T-helper 17 cell (primary cell): ENCODE measurements at regions not wholly inside any gene's neighbourhood (a gene's known extent, or its start where the extent isn't known, plus 50 kb on each side); places are given as distances from the start of the nearest gene placed in this dataset.

Source experiments
- ATAC-seq: fragments of 150-1000 bp; cut with Tn5 transposase; 2 replicates; pipeline ENCODE4 v1.10.0; 2021; ENCODE audit warnings: mild to moderate bottlenecking, moderate library complexity
- DNase-seq, 3 donors: peaks; one replicate each; pipeline versions ENCODE4 v3.0.0 to v3.0.0-alpha.2; 2020 to 2021
- H3K9me3 ChIP-seq: one replicate; pipeline ENCODE4 v1.7.0; 2013; ENCODE audit warnings: low read length, mild to moderate bottlenecking; ENCODE audit not compliant: control insufficient read depth, poor library complexity, severe bottlenecking
- H3K27ac Mint-ChIP-seq: one replicate; pipeline ENCODE4 v1.8.0; 2022; ENCODE audit warnings: mild to moderate bottlenecking, moderate library complexity, mixed read lengths
- H3K27me3 Mint-ChIP-seq: one replicate; pipeline ENCODE4 v1.8.0; 2022; ENCODE audit warnings: mixed read lengths
- H3K36me3 Mint-ChIP-seq: one replicate; pipeline ENCODE4 v1.8.0; 2022; ENCODE audit warnings: low read depth, mixed read lengths
- H3K4me1 Mint-ChIP-seq: one replicate; pipeline ENCODE4 v1.8.0; 2022; ENCODE audit warnings: mild to moderate bottlenecking, mixed read lengths
- H3K4me3 Mint-ChIP-seq: one replicate; pipeline ENCODE4 v1.8.0; 2022; ENCODE audit warnings: mild to moderate bottlenecking, moderate library complexity, mixed read lengths

- peaks cover 22% of the 10 kb centered on the region for H3K4me1 Mint-ChIP-seq
Measured at GRCh38 chr2:8584174-8585066, 97.4 kb upstream of the ID2 start.

DNA sequence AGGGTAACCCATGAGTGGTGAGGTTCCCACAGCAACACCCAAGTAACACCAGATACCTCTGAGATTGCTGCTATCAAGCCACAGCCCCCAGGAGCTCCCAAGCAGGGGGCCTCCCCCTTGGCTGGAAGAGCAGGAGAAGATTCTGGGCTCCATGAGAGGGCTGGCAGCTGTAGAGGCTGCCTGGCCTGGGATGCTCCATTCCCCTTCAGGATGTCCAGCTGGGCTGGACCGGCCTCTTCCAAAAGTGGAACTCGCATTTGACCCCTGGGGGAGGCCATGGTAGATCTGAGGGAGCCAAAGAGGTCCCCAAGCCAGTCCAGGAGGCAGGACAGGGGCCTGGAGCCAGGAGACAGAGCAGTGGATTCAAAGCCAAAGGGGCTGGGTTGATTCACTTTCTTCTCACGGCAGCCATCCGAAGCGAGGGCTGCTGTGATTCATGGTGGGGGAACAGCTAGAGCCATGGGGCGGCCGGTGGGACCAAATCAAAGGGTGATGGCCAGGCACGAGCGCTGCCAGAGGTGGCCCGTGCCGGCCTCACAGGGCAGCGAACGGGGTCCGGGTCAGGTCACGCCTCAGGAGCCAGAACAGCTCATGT lies 95.3 kb upstream of the ID2 start:
- H3K36me3 Mint-ChIP-seq = peaks cover 2% of the 10 kb centered on the region
- no peaks in the 10 kb centered on the region for H3K9me3 ChIP-seq
- H3K27ac Mint-ChIP-seq = peak overlapping the region; percentile 14
- H3K27me3 Mint-ChIP-seq = peaks cover 24% of the 10 kb centered on the region
- H3K4me3 Mint-ChIP-seq = no peak overlapping the region
- DNase-seq (no peak), ATAC-seq (no peak)
- peaks cover 16% of the 10 kb centered on the region for H3K4me1 Mint-ChIP-seq

More at GRCh38 chr2:8584174-8585066, 97.4 kb upstream of the ID2 start:
- H3K36me3 Mint-ChIP-seq = no peaks in the 10 kb centered on the region
- no peak for ATAC-seq
- no peak for DNase-seq
- H3K27me3 Mint-ChIP-seq = peaks cover 16% of the 10 kb centered on the region
- peak overlapping the region; percentile 67 for H3K4me3 Mint-ChIP-seq
- no peak overlapping the region for H3K27ac Mint-ChIP-seq
- H3K9me3 ChIP-seq = no peaks in the 10 kb centered on the region

DNA sequence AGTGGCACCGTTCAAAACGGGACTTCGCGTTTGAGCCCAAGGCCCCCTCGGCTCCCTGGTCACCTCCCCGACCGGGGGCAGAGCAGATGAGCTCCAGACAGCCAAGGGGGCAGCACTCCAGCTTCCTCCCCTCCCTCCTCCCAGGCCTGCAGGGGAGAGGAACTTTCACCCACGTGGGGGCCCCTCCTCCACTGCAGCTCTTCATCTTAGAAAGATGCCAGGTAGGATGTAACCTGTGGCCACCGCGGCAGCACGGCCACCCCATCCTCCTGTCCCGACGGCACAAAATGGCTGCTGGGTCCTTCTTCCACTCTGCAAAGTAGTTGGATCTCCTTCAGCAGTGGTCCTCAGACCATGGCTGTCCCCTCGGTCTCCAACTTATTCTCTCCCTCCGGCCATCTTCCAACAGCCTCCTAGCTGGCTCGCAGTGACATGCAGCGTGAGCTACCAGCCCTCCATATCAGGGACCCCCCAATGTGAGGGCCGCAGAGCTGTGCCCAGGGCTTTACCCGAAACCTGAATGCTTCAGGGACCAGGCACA lies 94.5 kb upstream of the ID2 start:
- peaks cover 16% of the 10 kb centered on the region for H3K4me1 Mint-ChIP-seq
- peaks cover 26% of the 10 kb centered on the region for H3K27me3 Mint-ChIP-seq
- no peak for ATAC-seq
- H3K9me3 ChIP-seq = no peaks in the 10 kb centered on the region
- DNase-seq = no peak
- peaks cover 2% of the 10 kb centered on the region for H3K36me3 Mint-ChIP-seq
- H3K27ac Mint-ChIP-seq = no peak overlapping the region
- H3K4me3 Mint-ChIP-seq = peak overlapping the region; percentile 56

- H3K4me1 Mint-ChIP-seq = peaks cover 16% of the 10 kb centered on the region
- peaks cover 2% of the 10 kb centered on the region for H3K36me3 Mint-ChIP-seq
- DNase-seq = no peak
- H3K9me3 ChIP-seq = no peaks in the 10 kb centered on the region
- peak overlapping the region; percentile 29 for H3K27ac Mint-ChIP-seq
- peaks cover 29% of the 10 kb centered on the region for H3K27me3 Mint-ChIP-seq
- ATAC-seq = no peak
- H3K4me3 Mint-ChIP-seq = no peak overlapping the region
Measured at GRCh38 chr2:8587920-8588830, 93.7 kb upstream of the ID2 start.

DNA sequence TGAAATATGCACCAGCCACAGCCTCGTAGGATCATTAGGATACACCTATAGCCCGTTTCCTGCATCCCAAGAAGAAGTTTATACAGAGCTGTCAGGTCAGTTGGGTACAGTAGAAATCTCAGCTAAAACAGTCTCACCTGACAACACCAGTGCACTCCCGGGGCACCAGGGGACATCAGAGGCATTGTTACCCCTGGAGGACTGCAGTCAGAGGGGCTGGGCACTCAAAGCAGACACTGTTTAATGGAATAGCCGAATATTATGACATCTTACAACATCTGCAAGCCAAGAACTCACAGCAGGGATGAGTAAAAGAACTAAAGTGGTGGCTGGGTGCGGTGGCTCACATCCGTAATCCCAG lies 93.0 kb upstream of the ID2 start:
- peaks cover 29% of the 10 kb centered on the region for H3K27me3 Mint-ChIP-seq
- H3K4me3 Mint-ChIP-seq = no peak overlapping the region
- H3K9me3 ChIP-seq = no peaks in the 10 kb centered on the region
- ATAC-seq (no peak), DNase-seq (no peak)
- H3K27ac Mint-ChIP-seq = peak overlapping the region; percentile 29
- peaks cover 18% of the 10 kb centered on the region for H3K4me1 Mint-ChIP-seq
- H3K36me3 Mint-ChIP-seq = peaks cover 2% of the 10 kb centered on the region

- H3K9me3 ChIP-seq = no peaks in the 10 kb centered on the region
- Mint-ChIP-seq H3K4me3 (no peak overlapping the region), H3K4me1 (peaks cover 15% of the 10 kb centered on the region), H3K27ac (no peak overlapping the region), H3K36me3 (peaks cover 2% of the 10 kb centered on the region), H3K27me3 (peaks cover 29% of the 10 kb centered on the region)
- ATAC-seq (no peak), DNase-seq (no peak)
Measured at GRCh38 chr2:8589721-8590120, 92.1 kb upstream of the ID2 start.

GRCh38 chr2:8590938-8591337 lies 90.9 kb upstream of the ID2 start:
- H3K4me1 Mint-ChIP-seq = peaks cover 15% of the 10 kb centered on the region
- H3K36me3 Mint-ChIP-seq = peaks cover 2% of the 10 kb centered on the region
- no peaks in the 10 kb centered on the region for H3K9me3 ChIP-seq
- H3K27ac Mint-ChIP-seq = no peak overlapping the region
- no peak overlapping the region for H3K4me3 Mint-ChIP-seq
- H3K27me3 Mint-ChIP-seq = peaks cover 36% of the 10 kb centered on the region
- DNase-seq (no peak), ATAC-seq (no peak)

DNA sequence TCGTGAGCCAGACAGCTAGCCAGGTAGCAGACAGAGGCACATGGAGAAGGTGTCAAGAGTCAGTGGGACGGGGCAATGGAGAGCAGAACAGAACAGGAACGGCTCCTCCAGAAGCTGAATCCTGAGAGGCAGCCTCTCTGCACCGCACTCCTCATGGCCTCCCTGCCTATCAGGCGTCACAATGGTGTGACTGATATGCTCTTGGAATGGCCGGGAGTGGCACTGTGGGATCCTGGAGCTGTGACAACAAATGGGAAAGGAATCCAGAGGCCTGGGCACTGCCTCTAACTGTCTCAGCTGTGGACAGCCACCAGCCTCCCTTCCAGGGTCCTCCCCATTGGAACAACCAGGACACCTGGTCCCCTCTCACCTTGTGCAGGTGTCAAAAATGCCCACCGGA lies 89.1 kb upstream of the ID2 start:
- H3K9me3 ChIP-seq = no peaks in the 10 kb centered on the region
- peaks cover 26% of the 10 kb centered on the region for H3K27me3 Mint-ChIP-seq
- no peak overlapping the region for H3K4me3 Mint-ChIP-seq
- peaks cover 19% of the 10 kb centered on the region for H3K4me1 Mint-ChIP-seq
- H3K36me3 Mint-ChIP-seq = peaks cover 2% of the 10 kb centered on the region
- no peak overlapping the region for H3K27ac Mint-ChIP-seq
- DNase-seq (no peak), ATAC-seq (no peak)

- H3K4me1 Mint-ChIP-seq = peaks cover 19% of the 10 kb centered on the region
- DNase-seq = no peak
- no peaks in the 10 kb centered on the region for H3K9me3 ChIP-seq
- H3K27ac Mint-ChIP-seq = no peak overlapping the region
- H3K27me3 Mint-ChIP-seq = peaks cover 21% of the 10 kb centered on the region
- no peak for ATAC-seq
- peaks cover 2% of the 10 kb centered on the region for H3K36me3 Mint-ChIP-seq
- no peak overlapping the region for H3K4me3 Mint-ChIP-seq
Measured at GRCh38 chr2:8593243-8593642, 88.6 kb upstream of the ID2 start.

DNA sequence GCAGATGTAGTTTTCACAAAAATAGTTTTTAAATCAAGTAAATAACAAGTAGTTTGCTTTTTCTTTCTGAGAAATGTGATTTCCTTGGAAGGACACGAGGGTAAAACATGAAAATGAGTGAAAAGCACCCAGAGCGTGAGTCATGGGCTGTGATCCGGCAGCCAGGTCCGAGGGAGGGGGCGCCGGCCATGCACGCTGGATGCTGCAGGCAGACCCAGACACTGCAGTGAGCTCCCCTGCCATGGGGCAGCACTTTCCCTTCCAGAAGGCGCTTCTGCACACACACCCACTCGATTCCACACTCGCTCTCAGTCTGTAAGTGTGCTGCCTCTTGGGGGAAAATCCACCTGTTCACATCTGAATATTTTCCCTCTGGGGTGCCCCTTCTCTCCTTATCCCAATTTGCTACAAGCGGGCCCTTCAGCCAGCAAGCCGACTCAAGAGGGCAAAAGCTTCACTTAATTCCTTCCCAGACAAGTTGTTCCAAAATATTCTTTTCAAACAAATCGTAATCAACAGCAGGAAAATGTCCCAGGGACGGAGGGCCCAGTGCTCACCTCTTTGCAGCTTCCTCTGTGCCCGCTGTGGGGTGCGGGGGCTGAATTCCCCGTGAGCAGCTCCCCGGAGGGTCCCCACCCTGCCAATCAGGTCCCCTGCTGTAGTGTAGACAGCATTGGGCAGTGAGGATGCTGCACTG lies 87.0 kb upstream of the ID2 start:
- Mint-ChIP-seq H3K4me1 (peaks cover 15% of the 10 kb centered on the region), H3K4me3 (no peak overlapping the region), H3K36me3 (peaks cover 2% of the 10 kb centered on the region), H3K27ac (no peak overlapping the region), H3K27me3 (peaks cover 20% of the 10 kb centered on the region)
- ATAC-seq (no peak), DNase-seq (no peak)
- H3K9me3 ChIP-seq = no peaks in the 10 kb centered on the region

DNA sequence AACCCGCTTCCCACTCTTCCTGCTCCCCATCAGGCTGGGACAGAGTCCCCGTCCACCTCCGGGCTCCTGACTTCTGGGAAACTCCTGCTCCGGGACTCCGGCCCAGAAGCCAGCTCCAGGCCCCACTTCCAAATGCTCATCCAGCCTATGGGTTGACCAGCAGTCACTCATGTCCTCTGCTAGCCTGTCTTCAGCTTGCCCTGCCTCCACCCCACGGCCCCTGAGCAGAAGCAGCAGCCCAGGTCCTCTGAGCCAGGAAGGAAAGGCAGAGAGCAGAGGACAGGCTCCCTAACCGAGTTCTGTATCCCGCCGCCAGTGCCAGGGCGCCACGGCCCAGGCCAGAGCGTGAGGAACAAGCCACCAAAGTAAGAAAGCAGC lies 86.4 kb upstream of the ID2 start:
- no peak for ATAC-seq
- Mint-ChIP-seq H3K4me1 (peaks cover 15% of the 10 kb centered on the region), H3K27me3 (peaks cover 20% of the 10 kb centered on the region), H3K4me3 (no peak overlapping the region), H3K36me3 (peaks cover 2% of the 10 kb centered on the region), H3K27ac (no peak overlapping the region)
- no peak for DNase-seq
- no peaks in the 10 kb centered on the region for H3K9me3 ChIP-seq

DNA sequence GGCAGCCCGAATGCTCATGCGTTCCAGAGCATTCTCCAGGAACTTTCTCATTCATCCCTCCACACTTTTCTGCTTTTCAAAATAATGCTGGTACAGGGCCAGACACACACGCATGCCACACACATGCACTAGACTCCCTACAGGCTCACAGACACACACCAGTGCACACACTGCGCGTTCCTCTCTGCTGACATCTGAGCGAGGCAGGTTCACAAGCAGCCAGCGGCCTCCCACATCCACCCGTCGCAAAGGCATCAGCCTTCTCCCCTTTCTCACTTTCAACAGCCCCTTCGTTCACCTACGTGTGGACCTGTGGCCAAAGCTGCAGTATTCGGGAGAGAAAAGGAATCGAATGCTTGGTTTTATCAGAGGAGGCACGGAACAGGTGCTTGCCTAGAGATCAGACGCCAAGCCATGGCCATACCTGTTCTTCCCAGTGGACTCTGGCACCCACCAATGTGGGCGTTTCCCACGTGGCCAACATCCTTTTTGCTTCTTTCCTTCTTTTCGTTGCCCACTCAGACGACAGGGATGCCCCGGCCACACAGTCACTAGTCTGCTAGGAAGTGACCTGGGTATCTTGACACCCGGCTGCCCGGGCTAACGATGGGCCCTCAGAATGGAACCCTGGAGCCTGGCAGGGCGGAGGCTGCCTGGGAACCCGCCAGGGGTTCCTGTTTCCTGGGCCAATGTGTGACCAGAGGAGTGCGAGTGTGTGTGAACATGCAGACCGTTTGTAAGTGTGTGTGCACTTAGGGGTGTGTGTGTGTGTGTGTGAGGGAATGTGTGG lies 85.8 kb upstream of the ID2 start:
- H3K27me3 Mint-ChIP-seq = peaks cover 16% of the 10 kb centered on the region
- H3K9me3 ChIP-seq = no peaks in the 10 kb centered on the region
- H3K27ac Mint-ChIP-seq = no peak overlapping the region
- H3K4me1 Mint-ChIP-seq = peaks cover 15% of the 10 kb centered on the region
- no peak overlapping the region for H3K4me3 Mint-ChIP-seq
- no peak for ATAC-seq
- DNase-seq = no peak
- peaks cover 2% of the 10 kb centered on the region for H3K36me3 Mint-ChIP-seq
